ENCODE measurements at regions not wholly inside any gene's neighbourhood (a gene's known extent, or its start where the extent isn't known, plus 50 kb on each side); places are given as distances from the start of the nearest gene placed in this dataset.

- TF ChIP-seq CTCF (IDR thresholded peaks at IDR 0.05) = no peak
- TF ChIP-seq POLR2A (IDR thresholded peaks at IDR 0.05) = no peak
These were observed 93.1 kb downstream of the BOD1 start for GRCh38 chr5:173523388-173523787.
